ENCODE measurements at regions not wholly inside any gene's neighbourhood (a gene's known extent, or its start where the extent isn't known, plus 50 kb on each side); places are given as distances from the start of the nearest gene placed in this dataset.

DNA sequence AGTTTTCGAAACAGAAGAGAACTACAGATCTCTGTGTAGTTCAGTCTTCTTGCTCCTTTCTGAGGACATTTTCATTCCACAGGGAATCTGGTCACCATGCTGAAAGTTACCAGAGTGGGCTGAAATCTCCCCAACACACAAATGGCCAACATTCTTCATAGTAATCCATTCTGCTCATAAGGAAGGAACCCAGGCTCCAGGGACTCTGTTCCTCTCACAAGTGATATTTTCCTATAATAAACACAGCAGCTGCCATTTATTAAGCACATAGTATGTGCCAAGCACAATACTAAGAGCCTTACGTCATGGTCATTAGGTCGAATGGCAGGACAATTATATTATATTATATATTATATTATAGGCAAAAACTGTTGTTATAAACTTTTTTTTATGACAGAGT lies 109.8 kb downstream of the RAB11FIP2 start:
- intact Hi-C loops (cut with micrococcal nuclease): no loop called here
- H3K9me3 Mint-ChIP-seq: no peaks in the 10 kb centered on the region
- H3K36me3 Mint-ChIP-seq (ENCODE audit: low read depth): no peaks in the 10 kb centered on the region
- H3K4me3 Mint-ChIP-seq: no peak overlapping the region
- CTCF ChIA-PET: no interaction called here
- no peak overlapping the region for H3K27ac Mint-ChIP-seq
- peaks cover 7% of the 10 kb centered on the region for H3K27me3 Mint-ChIP-seq (ENCODE audit: low read depth)
- DNase-seq: no peak
- H3K4me1 Mint-ChIP-seq (ENCODE audit: low read depth): peaks cover 3% of the 10 kb centered on the region

DNA sequence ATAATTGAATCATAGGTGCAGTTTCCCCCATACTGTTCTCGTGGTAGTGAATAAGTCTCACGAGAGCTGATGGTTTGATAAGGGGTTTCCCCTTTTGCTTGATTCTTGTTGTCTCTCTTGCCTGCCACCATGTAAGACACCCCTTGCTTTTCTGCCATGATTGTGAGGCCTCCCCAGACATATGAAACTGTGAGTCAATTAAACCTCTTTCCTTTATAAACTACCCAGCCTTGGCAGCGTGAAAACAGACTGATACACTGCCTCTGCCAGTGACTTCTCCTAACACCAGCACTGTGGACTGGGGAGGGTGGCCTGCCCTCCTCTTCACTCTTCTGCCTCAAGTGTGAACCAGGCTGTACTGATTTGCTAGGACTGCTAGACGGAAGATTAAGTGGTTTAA lies 108.6 kb downstream of the RAB11FIP2 start:
- CTCF ChIA-PET: no interaction called here
- Mint-ChIP-seq H3K36me3 (ENCODE audit: low read depth) (no peaks in the 10 kb centered on the region), H3K27me3 (ENCODE audit: low read depth) (peaks cover 7% of the 10 kb centered on the region), H3K9me3 (no peaks in the 10 kb centered on the region), H3K27ac (no peak overlapping the region), H3K4me1 (ENCODE audit: low read depth) (peaks cover 3% of the 10 kb centered on the region), H3K4me3 (no peak overlapping the region)
- intact Hi-C loops (cut with micrococcal nuclease): no loop called here
- peak; percentile 21 for DNase-seq

DNA sequence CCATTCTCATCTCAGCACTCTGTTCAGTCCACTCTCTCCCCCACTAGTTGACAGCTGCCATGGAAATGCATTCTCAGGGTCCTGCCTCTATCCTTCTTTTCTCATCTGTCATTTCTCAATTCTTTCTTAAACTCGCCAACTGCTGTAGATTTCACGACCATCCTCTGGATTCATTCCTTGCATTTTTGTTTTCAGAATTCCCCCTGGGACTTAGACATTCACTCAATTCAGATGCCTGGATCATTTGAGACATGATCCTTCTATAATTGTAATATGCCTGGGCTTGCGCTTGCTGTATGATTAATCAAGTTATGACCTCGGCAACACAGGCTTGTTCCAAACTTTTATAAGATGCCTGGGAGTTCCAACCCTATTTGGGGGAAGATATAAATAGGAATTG lies 104.5 kb downstream of the RAB11FIP2 start:
- H3K27ac Mint-ChIP-seq: no peak overlapping the region
- no peak overlapping the region for H3K4me3 Mint-ChIP-seq
- CTCF ChIA-PET: no interaction called here
- intact Hi-C loops (cut with micrococcal nuclease): no loop called here
- H3K9me3 Mint-ChIP-seq: no peaks in the 10 kb centered on the region
- H3K27me3 Mint-ChIP-seq (ENCODE audit: low read depth): peaks cover 5% of the 10 kb centered on the region
- peaks cover 3% of the 10 kb centered on the region for H3K4me1 Mint-ChIP-seq (ENCODE audit: low read depth)
- H3K36me3 Mint-ChIP-seq (ENCODE audit: low read depth): no peaks in the 10 kb centered on the region
- DNase-seq: no peak

DNA sequence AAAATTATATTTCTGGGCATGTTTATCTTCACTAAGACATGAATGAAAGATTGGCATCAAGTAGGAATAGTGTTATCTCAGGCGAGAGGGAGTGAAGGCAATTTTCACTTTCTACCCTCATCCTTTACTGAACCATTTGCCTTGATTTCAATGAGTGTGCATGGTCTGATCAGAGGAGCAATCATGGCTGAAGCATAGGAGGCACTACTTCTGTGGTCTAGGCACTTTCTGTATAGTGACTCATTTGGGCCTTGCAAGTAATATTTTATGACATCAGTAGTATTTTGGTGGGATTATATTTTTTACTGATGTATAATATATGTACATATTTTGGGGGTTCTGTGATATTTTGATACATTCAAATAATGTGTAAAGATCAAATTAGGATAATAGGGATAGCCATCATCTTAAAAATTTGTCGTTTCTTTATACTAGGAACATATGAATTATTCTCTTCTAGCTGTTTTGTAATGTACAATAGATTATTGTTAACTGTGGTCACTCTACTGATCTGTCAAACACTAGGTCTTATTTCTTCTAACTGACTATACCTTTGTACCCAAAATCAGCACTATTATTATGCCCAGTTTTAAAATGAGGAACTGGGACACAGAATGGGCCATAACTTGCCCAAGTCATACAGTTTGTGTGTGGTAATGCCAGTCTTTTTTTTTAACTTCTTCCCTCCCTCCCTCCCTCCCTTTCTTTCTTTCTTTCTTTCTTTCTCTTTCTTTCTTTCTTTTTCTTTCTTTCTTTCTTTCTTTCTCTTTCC lies 101.9 kb downstream of the RAB11FIP2 start:
- intact Hi-C loops (cut with micrococcal nuclease): no loop called here
- H3K27ac Mint-ChIP-seq: no peak overlapping the region
- CTCF ChIA-PET: interaction anchor here (0.6 kb wide), 1 partner anchor 449 kb away, joined by 5 read pairs; no protein-coding TSS in a partner anchor
- no peak for DNase-seq
- H3K4me3 Mint-ChIP-seq: no peak overlapping the region
- H3K4me1 Mint-ChIP-seq (ENCODE audit: low read depth): no peaks in the 10 kb centered on the region
- peaks cover 5% of the 10 kb centered on the region for H3K27me3 Mint-ChIP-seq (ENCODE audit: low read depth)
- H3K36me3 Mint-ChIP-seq (ENCODE audit: low read depth): no peaks in the 10 kb centered on the region
- H3K9me3 Mint-ChIP-seq: no peaks in the 10 kb centered on the region

DNA sequence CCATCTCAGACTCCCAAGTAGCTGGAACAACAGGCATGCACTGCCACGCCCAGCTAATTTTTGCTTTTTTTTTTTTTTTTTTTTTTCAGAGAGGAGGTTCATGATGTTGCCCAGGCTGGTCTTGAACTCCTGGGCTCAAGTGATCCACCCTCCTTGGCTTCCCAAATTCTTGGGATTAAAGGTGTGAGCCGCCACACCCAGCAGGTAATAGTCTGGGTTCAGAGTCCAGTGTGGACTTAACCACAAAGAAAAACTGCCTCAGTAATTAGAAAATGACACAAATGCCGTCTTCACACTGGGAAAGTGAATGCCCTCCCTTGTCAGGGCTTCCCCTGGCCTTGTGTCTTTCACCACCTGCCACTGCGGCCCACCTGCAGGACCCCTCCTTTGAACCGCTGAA lies 101.1 kb downstream of the RAB11FIP2 start:
- H3K9me3 Mint-ChIP-seq: no peaks in the 10 kb centered on the region
- H3K4me3 Mint-ChIP-seq: no peak overlapping the region
- no peak overlapping the region for H3K27ac Mint-ChIP-seq
- intact Hi-C loops (cut with micrococcal nuclease): no loop called here
- no peaks in the 10 kb centered on the region for H3K4me1 Mint-ChIP-seq (ENCODE audit: low read depth)
- no peaks in the 10 kb centered on the region for H3K36me3 Mint-ChIP-seq (ENCODE audit: low read depth)
- peaks cover 9% of the 10 kb centered on the region for H3K27me3 Mint-ChIP-seq (ENCODE audit: low read depth)
- CTCF ChIA-PET: interaction anchor here (0.6 kb wide), 1 partner anchor 397 kb away, joined by 3 read pairs; no protein-coding TSS in a partner anchor
- DNase-seq: no peak

DNA sequence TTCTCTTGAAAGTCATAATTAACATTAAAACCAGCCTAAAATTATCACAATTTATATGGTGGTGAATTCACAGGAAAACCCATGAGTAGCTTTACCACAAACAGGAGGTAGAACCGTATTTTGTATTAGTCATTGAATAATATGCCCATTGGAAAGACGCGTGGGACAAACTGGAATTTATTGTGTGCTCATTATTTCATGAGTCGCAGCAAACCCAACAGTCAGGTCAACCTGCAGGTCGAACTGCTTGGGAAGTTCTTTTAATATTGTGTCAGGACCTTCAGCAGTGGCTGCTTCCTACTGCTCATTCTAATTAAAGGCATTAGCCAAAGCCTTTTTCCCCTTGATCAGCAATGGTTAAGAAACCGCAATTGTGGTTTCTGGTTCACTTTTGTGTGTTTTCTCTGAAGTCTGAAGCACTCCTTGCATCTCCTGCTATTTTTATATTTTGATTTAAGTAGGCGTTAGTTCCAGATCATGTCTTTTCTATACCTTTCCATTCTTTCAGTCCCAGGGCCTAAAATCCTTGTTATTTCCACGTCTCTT lies 100.1 kb downstream of the RAB11FIP2 start:
- Mint-ChIP-seq H3K27ac (no peak overlapping the region), H3K36me3 (ENCODE audit: low read depth) (no peaks in the 10 kb centered on the region), H3K9me3 (no peaks in the 10 kb centered on the region), H3K4me3 (no peak overlapping the region), H3K4me1 (ENCODE audit: low read depth) (no peaks in the 10 kb centered on the region), H3K27me3 (ENCODE audit: low read depth) (peaks cover 10% of the 10 kb centered on the region)
- intact Hi-C loops (cut with micrococcal nuclease): no loop called here
- no peak for DNase-seq
- CTCF ChIA-PET: interaction anchor here (0.6 kb wide), 1 partner anchor 398 kb away, joined by 3 read pairs; no protein-coding TSS in a partner anchor

DNA sequence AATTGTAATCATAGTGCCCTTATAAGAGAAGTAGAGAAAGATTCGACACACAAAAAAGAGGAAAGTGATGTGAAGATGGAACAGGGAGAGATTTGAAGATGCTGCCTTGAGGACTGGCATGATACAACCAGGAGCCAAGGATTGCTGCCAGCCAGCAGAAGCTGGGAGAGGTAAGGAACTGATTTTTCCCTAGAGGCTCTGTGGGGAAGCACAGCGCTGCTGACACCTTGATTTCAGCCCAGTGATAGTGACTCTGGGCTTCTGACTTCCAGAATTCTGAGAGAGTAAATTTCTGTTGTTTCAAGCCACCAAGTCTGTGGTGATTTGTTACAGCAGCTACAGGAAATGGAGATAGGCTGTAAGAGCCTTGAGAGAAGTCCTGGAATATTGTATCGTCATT lies 98.2 kb downstream of the RAB11FIP2 start:
- Mint-ChIP-seq H3K9me3 (no peaks in the 10 kb centered on the region), H3K27me3 (ENCODE audit: low read depth) (peaks cover 14% of the 10 kb centered on the region), H3K27ac (no peak overlapping the region), H3K4me3 (no peak overlapping the region), H3K36me3 (ENCODE audit: low read depth) (no peaks in the 10 kb centered on the region), H3K4me1 (ENCODE audit: low read depth) (no peaks in the 10 kb centered on the region)
- intact Hi-C loops (cut with micrococcal nuclease): no loop called here
- DNase-seq: no peak
- CTCF ChIA-PET: no interaction called here

DNA sequence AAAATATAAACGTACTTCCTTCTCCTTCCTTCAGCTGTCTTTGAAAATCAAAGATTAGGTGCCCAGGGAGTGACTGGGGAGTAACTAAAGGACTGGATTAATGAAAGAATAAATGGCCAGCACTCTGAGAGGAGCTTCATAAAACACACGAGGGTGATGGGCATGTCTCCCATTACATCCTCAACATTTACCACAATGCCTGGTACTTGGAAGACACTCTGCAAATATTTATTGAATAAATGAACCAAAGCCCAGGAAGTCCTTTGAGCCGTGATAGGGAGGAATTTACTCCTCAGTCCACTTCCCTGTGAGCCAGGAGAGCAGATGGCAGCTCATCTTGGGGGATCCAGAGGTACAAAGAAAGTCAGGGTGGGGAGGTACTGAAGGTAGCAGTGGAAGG lies 96.3 kb downstream of the RAB11FIP2 start:
- Mint-ChIP-seq H3K27ac (no peak overlapping the region), H3K27me3 (ENCODE audit: low read depth) (peaks cover 12% of the 10 kb centered on the region), H3K4me3 (no peak overlapping the region), H3K4me1 (ENCODE audit: low read depth) (no peaks in the 10 kb centered on the region), H3K9me3 (no peaks in the 10 kb centered on the region), H3K36me3 (ENCODE audit: low read depth) (no peaks in the 10 kb centered on the region)
- CTCF ChIA-PET: no interaction called here
- intact Hi-C loops (cut with micrococcal nuclease): no loop called here
- no peak for DNase-seq
